NCI-H2196 treated with DMSO at 0.1 percent for 48 hours (cell line): ENCODE measurements at regions not wholly inside any gene's neighbourhood (a gene's known extent, or its start where the extent isn't known, plus 50 kb on each side); places are given as distances from the start of the nearest gene placed in this dataset.
"Not testable (repeated sequence)": the region's sequence is repeated elsewhere in the genome, so short reads cannot be mapped to it uniquely, and the experiment has no call there.

Experiments used
- DNase-seq: peaks from one replicate; lab custom pipeline; 2025; ENCODE audit not compliant: unreplicated experiment; lab: John Stamatoyannopoulos, UW

DNA sequence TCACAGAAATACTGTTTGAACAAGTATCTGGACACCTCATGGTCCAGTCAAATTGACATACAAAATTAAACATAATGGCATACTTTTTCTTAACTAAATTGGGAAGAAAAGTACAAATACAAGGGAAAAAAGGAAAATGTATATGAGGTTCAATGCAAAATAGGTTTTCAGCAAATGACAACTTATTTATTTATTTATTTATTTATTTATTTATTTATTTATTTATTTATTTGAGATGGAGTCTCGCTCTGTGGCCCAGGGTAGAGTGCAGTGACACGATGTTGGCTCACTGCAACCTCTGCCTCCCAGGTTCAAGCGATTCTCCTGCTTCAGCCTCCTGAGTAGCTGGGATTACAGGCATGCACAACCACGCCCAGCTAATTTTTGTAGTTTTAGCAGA lies 424.9 kb upstream of the AKR1E2 start:
- not testable (repeated sequence) for DNase-seq

GRCh38 chr10:4399556-4399955 lies 426.5 kb upstream of the AKR1E2 start:
- DNase-seq = no peak

GRCh38 chr10:4398602-4399001 lies 427.4 kb upstream of the AKR1E2 start:
- no peak for DNase-seq

DNA sequence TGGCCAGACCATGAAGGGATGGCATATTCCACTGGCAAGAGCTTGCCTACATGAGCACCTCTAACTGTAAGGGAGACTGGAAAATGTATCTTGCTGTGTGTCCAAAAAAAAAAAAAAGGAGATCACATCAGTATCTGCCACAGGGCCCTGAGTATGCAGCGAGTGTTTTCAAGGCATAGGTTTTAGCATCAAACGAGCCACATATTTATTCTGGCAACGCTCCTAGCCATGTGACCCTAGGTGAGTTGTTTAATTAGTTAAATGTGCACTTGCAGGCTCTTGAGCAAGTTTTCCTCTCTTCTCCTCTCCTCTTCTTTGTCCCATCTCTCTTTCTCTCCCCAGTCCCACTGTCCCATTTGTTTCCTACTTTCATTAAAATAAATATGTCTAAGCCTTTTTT lies 428.7 kb upstream of the AKR1E2 start:
- DNase-seq = no peak

DNA sequence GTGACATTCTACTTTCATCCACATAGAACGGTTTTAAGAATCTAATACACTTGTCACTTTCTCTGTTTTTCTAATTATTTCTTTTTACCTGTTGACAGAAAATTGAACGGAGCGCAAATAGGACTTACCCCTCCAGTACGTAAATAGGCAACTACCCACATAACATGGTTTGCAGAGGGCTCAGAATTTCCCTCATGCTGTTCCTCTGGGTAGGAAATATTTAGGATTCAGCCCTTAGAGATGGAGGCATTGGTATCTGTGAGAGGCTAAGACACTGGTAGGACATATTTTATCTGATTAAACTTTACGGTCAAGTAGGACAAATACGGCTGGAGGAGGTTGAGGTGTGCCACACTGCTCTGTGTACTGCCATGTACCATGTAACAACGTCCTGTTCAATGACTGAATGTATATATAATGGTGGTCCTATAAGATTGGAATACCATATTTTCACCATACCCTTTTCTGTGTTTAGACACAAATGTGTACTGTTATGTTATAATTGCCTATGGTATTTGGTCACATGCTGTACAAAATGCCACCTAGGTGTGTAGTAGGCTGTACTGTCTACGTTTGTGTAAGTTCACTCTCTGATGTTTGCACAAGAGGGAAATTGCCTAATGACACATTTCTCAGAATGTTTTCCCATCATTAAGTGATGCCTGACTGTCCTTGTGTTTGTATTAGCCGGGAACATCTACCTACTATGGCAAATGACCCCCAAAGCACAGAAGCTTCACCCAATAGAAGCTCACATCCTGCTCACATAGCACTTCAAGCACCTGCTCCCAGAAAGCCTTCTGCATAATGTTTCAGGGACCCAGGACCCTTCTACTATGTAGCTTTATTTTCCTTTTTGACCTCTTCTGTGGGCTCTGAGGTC lies 429.4 kb upstream of the AKR1E2 start:
- DNase-seq = no peak

GRCh38 chr10:4395731-4396130 lies 430.3 kb upstream of the AKR1E2 start:
- DNase-seq = no peak

DNA sequence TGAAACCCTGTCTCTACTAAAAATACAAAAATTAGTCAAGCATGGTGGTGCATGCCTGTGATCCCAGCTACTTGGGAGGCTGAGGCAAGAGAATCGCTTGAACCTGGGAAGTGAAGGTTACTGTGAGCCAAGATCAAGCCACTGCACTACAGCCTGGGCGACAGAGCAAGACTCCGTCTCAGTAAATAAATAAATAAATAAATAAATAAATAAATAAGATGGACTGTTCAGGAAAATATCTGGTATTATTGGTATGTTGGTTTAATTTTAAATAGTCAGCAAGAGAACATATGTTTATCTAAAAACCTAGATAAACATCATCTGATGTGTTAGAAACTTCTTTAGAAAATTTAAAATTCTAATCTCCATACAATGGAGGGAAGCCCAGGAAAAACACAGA lies 431.6 kb upstream of the AKR1E2 start:
- DNase-seq = not testable (repeated sequence)

DNA sequence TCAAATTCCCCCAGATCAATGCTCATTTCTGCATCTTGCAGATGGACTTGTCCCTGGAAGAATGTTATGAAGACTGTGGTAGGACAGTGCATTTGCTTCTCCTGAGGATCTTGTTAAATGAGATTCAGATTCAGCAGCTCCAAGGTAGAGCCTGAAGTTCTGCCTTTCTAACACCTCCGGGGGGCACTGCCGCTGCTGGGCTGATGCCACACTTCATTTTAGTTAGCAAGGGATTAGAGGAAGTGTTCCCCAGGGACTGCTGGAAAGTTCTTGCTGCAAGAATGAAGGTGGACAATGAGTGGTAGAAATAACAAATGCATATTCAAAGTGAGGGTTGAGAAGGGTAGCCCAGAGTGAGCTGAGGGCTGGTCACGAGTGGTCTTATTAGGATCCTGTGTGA lies 434.3 kb upstream of the AKR1E2 start:
- DNase-seq = no peak

DNA sequence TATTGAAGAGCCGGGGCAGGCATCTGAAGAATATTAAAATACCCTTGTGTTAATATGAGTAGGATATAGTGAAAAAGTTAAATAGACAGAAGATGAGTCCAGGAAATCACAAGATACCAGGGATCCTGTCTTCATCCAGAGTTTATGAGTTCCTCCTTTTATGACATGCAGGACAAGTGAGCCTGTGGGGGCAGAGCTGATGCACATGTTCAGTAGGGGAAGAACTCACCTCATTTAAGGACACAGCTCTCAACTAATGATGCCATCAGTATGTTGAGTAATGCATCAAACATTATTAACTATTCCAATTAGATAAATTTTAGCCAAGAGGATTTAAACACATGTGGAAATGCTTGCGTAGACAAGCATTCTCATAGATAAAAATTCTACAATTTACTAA lies 435.8 kb upstream of the AKR1E2 start:
- DNase-seq = no peak

DNA sequence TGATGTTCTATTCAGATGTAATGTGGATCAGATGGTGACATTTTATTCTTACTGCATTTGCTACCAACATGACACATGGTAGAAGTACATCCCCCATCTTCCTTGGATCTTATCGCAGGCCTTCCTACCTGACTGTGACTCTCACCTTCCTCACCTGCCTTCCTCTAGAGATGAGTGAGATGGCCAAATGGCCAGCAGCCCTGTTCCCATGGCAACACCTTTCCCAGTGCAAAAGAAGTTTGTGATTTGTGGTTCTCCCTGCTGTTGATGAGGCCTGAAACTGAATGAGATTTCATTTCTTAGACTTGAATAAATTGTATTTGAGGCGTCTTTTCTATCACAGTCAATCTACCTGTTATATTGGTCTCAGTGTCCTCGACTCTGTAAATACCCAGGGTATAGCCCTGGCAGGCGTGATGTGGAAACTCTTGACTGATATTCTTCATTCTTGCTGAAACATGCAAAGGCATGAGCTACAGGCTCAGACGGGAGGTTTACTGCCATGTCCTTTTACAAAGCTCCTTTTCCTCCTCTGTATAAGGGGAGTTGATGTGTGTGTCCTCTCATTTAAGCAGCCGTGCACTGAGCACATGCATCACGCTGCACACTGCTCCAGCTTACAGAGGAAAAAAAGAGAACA lies 440.7 kb upstream of the AKR1E2 start:
- no peak for DNase-seq

GRCh38 chr10:4384245-4384644 lies 441.8 kb upstream of the AKR1E2 start:
- DNase-seq = no peak

GRCh38 chr10:4383651-4384098 lies 442.3 kb upstream of the AKR1E2 start:
- DNase-seq = no peak

GRCh38 chr10:4382811-4383210 lies 443.2 kb upstream of the AKR1E2 start:
- no peak for DNase-seq

DNA sequence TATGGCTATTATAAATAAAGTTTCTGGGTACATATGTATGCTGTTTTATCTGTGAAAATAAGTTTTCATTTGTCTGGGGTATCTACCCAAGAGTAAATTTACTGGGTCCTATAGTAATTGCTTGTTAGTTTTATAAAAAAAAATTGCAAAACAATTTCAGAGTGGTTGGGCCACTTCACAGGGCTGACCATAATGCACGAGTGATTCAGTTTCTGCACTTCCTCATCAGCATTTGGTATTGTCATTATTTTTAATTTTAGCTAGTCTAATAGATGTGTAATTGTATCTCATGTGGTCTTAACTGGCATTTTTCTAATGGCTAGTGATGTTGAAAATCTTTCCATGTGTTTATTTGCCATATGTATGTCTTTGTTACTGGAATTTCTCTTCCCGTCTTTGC lies 452.4 kb upstream of the AKR1E2 start:
- no peak for DNase-seq

- DNase-seq = no peak
Measured at GRCh38 chr10:4373098-4373497, 452.9 kb upstream of the AKR1E2 start.

DNA sequence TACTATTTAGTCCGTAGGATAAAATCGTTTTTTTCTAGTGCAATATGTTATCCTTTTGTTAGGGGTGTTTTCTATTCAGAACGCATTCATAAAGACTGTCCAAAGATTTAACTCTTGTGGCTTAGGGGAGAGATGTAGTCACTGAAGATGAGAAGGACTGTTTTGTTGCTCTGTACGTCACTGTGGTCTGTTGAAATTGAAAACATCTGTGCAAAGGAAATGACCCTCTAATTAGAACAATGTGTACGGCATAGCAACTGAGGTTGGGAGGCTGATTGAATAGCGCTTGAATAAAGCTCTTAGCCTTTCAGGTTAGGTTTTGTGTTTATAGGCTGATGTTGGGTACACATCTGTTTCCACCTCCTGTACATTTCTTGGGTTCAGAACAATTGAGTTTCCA lies 453.4 kb upstream of the AKR1E2 start:
- no peak for DNase-seq

GRCh38 chr10:4371691-4372295 lies 454.2 kb upstream of the AKR1E2 start:
- no peak for DNase-seq

GRCh38 chr10:4370376-4370775 lies 455.6 kb upstream of the AKR1E2 start:
- no peak for DNase-seq

DNA sequence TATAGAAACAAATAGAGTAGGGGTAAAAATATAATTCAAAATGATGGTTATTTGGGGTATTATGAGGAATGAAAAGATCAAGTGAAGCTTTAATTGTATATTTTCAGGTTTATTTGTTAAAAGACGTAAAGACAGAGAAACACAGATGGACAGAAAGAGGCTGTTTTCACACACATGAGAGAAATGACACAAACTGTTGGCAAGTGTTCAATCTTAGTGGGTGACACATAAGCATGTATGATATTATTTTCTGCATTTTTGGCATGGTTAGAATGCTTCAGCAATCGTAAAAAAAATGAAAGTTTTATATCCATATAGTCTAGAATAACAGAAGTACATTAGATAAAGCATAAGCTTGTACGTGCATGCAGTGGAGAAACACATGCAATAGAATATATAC lies 464.4 kb upstream of the AKR1E2 start:
- no peak for DNase-seq

DNA sequence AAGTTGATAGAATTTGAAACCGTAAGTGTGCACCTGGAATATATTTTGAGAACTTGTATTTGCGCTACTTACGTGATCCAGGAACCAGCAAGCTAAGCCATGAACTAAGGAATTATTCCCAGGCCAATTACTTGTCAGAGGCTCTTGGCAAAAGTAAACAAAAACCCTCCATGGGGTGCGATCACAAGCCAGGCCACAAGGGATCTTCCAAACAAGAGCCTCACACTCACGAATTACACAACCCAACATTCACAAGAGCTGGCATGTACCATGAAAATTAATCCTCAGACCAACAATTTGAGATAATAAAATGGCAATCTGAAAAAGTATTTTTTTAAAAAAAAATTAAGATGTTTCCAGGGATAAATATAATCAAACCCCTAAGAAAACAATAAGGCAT lies 467.0 kb upstream of the AKR1E2 start:
- no peak for DNase-seq

GRCh38 chr10:4357911-4358310 lies 468.1 kb upstream of the AKR1E2 start:
- DNase-seq = no peak

- DNase-seq = no peak
Measured at GRCh38 chr10:4355350-4355749, 470.7 kb upstream of the AKR1E2 start.
